ENCODE measurements at regions not wholly inside any gene's neighbourhood (a gene's known extent, or its start where the extent isn't known, plus 50 kb on each side); places are given as distances from the start of the nearest gene placed in this dataset.

GRCh38 chr4:34157547-34157946, 2086.8 kb downstream of the ARAP2 start:
- peak; percentile 11 for DNase-seq (ENCODE audit: low read depth, low spot score)

DNA sequence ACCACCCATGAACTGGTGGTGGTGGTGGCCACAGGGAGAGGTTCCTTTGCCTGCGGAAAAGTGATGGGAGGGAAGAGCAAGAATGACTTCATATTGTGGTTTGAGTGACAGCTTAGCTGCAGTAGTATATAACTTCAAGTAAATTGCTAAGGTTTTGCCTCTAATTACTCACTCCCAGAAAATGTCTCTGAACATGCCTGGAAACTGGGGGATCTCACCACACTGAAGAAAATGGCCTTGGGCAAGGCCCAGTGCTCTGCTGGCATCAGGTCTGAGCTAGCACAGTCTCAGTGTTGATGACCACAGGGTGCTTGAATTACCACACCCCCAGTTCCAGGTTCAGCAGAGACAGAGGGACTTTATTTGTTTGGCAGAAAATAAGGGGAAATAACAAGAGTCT, 2085.4 kb downstream of the ARAP2 start:
- TF ChIP-seq, protein P1, sequence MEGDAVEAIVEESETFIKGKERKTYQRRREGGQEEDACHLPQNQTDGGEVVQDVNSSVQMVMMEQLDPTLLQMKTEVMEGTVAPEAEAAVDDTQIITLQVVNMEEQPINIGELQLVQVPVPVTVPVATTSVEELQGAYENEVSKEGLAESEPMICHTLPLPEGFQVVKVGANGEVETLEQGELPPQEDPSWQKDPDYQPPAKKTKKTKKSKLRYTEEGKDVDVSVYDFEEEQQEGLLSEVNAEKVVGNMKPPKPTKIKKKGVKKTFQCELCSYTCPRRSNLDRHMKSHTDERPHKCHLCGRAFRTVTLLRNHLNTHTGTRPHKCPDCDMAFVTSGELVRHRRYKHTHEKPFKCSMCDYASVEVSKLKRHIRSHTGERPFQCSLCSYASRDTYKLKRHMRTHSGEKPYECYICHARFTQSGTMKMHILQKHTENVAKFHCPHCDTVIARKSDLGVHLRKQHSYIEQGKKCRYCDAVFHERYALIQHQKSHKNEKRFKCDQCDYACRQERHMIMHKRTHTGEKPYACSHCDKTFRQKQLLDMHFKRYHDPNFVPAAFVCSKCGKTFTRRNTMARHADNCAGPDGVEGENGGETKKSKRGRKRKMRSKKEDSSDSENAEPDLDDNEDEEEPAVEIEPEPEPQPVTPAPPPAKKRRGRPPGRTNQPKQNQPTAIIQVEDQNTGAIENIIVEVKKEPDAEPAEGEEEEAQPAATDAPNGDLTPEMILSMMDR (IDR thresholded peaks at IDR 0.05; ENCODE audit: low read depth, low read length): no peak
- in situ Hi-C loops (cut with HindIII; ENCODE audit: low sequenced_read_pairs): no loop called here
- DNase-seq (ENCODE audit: low read depth, low spot score): no peak
- no peak overlapping the region for H3K4me3 ChIP-seq (ENCODE audit: low read depth, low read length)

More at GRCh38 chr4:34157547-34157946, 2086.8 kb downstream of the ARAP2 start:
- no peak overlapping the region for H3K4me3 ChIP-seq (ENCODE audit: low read depth, low read length)
- in situ Hi-C loops (cut with HindIII; ENCODE audit: low sequenced_read_pairs): no loop called here
- TF ChIP-seq, protein P1 (IDR thresholded peaks at IDR 0.05; ENCODE audit: low read depth, low read length): no peak

DNA sequence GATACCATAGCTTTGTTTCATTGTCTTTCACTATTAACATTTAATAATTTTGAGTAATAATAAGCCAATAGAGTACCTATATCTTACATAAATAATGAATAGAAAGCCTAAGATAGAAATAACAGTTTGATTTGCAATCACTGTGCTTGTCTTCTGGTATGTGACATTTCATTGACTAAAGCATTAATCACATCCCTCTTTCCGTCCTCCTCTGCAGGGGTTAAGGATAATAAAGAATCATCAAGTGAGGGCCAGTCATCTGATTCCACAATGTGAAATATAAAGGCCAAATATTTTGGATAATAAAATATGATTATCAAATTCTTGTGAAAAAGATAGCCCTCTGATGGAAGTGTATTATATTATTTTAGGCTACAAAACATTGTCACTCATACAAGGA, 2073.4 kb downstream of the ARAP2 start:
- no peak overlapping the region for H3K4me3 ChIP-seq (ENCODE audit: low read depth, low read length)
- TF ChIP-seq, protein P1 (IDR thresholded peaks at IDR 0.05; ENCODE audit: low read depth, low read length): no peak
- in situ Hi-C loops (cut with HindIII; ENCODE audit: low sequenced_read_pairs): no loop called here
- peak; percentile 33 for DNase-seq (ENCODE audit: low read depth, low spot score)

DNA sequence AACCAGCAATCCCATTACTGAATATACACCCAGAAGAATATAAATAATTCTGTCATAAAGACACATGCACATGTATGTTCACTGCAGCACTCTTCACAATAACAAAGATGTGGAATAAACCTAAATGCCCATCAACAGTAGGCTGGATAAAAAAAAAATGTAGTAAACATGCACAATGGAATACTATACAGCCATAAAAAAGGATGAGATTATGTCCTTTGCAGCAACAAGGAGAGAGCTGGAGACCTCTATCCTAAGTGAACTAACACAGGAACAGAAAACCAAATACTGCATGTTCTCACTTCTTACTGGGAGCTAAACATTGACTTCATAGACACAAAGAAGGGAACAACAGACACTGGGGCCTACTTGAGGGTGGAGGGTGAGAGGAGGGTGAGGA, 2067.7 kb downstream of the ARAP2 start:
- in situ Hi-C loops (cut with HindIII; ENCODE audit: low sequenced_read_pairs): no loop called here
- DNase-seq (ENCODE audit: low read depth, low spot score): no peak
- H3K4me3 ChIP-seq (ENCODE audit: low read depth, low read length): no peak overlapping the region
- TF ChIP-seq, protein P1 (IDR thresholded peaks at IDR 0.05; ENCODE audit: low read depth, low read length): no peak

DNA sequence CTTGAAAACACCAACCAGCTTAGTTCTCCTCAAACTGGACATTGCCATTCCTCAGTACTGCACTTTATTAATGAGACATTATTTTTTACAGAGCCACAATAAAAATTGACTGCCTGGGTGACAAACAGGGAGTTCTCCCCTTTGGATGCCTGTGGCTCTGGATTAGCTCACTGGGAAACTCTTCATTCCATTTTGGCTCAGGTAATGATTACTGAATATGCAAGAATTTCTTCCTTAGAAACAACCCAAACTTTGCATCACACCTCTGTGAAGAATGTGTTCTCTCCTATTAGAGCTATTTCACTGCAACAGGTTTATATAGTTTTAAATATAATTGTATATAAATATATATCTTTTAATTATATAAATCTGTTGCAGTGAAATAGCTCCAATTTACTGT, 2065.8 kb downstream of the ARAP2 start:
- DNase-seq (ENCODE audit: low read depth, low spot score): no peak
- no peak overlapping the region for H3K4me3 ChIP-seq (ENCODE audit: low read depth, low read length)
- TF ChIP-seq, protein P1 (IDR thresholded peaks at IDR 0.05; ENCODE audit: low read depth, low read length): no peak
- in situ Hi-C loops (cut with HindIII; ENCODE audit: low sequenced_read_pairs): no loop called here

DNA sequence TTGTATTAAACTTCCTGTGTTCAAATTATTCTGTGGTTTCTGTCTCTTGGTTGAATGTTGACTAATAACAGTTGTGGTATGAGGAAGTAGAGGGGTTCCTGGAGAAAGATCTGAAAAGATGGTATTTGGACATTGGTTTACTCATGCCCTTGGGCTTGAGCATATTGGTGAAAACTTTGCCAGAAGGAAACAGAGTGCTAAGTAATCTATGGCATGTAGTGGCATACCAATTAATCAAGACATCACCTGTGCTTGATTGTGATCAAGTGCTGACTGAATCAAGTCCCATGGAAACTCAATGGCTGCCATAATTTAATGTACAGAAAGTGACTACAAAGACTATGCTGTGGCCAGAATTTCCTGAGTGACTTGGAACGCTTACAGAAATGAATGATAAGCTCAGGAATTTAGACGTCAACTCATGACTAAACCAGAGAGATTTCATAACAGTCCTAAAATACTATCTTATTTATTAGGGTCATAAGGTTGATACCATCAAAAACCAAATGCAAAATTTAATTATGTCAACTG, 2062.9 kb downstream of the ARAP2 start:
- peak; percentile 89 for DNase-seq (ENCODE audit: low read depth, low spot score)
- in situ Hi-C loops (cut with HindIII; ENCODE audit: low sequenced_read_pairs): no loop called here
- TF ChIP-seq, protein P1 (IDR thresholded peaks at IDR 0.05; ENCODE audit: low read depth, low read length): no peak

DNA sequence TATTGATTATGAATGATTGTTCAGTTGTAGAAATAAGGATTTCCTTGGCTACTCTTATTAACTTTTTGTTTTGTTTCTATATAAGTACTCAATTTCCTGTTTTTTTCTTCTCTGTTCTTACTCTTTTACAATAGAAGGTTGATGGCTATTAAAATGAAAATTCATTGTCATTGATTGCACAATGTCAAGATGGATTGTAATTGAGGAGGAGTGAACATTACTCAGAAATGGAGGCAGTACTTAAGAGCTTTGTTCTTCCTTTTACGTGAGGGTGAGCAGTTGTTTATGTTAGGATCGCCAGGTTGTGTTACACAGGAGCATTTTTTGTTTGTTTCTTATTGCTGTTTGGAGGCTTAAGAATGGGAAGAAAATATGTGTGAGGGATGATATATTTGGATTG, 2062.4 kb downstream of the ARAP2 start:
- TF ChIP-seq, protein P1 (IDR thresholded peaks at IDR 0.05; ENCODE audit: low read depth, low read length): no peak
- no peak for DNase-seq (ENCODE audit: low read depth, low spot score)
- H3K4me3 ChIP-seq (ENCODE audit: low read depth, low read length): no peak overlapping the region
- in situ Hi-C loops (cut with HindIII; ENCODE audit: low sequenced_read_pairs): no loop called here

More for the DNA sequence above, 2062.9 kb downstream of the ARAP2 start:
- no peak overlapping the region for H3K4me3 ChIP-seq (ENCODE audit: low read depth, low read length)

All from astrocyte of the spinal cord (primary cell).